H1 (cell line): ENCODE measurements at regions not wholly inside any gene's neighbourhood (a gene's known extent, or its start where the extent isn't known, plus 50 kb on each side); places are given as distances from the start of the nearest gene placed in this dataset.

Experiments
- CTCF ChIA-PET: fragments of 300-600 bp; sonication (Branson Sonifier 250); formaldehyde crosslinking; loops from one replicate; lab custom pipeline; 2021; ENCODE audit not compliant: partially characterized antibody; lab: Charles Lee
- POLR2A ChIA-PET: fragments of 300-600 bp; sonication (Branson Sonifier 250); formaldehyde crosslinking; loops from one replicate; lab custom pipeline; 2021; ENCODE audit warnings: inconsistent platforms; ENCODE audit not compliant: partially characterized antibody; lab: Charles Lee
- DNase-seq, 2 experiments: peaks; one replicate each; pipeline versions ENCODE4 v3.0.0 to v3.0.0-alpha.2; 2010 to 2022; ENCODE audit warnings: low spot score in 2 of 2, low read depth in 1 of 2, mixed read lengths in 1 of 2
- FAIRE-seq: peaks from 2 replicates; lab custom pipeline; 2011; peaks lifted over from hg19 to GRCh38; lab: Jason Lieb, UNC
- H2AFZ ChIP-seq: 2 replicates; pipeline ENCODE4 v1.8.1; 2012; ENCODE audit warnings: low read length, inconsistent platforms
- H2AK5ac ChIP-seq: 2 replicates; pipeline ENCODE4 v1.6.1; 2013; ENCODE audit warnings: low read depth, low read length
- H2BK120ac ChIP-seq: replicated peaks from 2 replicates; pipeline ENCODE3; 2013; ENCODE audit warnings: low read depth, low read length, inconsistent platforms
- H2BK12ac ChIP-seq: 2 replicates; pipeline ENCODE4 v1.6.1; 2013; ENCODE audit warnings: low read depth, low read length
- H2BK15ac ChIP-seq: 2 replicates; pipeline ENCODE4 v1.6.1; 2013; ENCODE audit warnings: low read length
- H2BK20ac ChIP-seq: 2 replicates; pipeline ENCODE4 v1.6.1; 2013; ENCODE audit warnings: low read length
- H2BK5ac ChIP-seq: 2 replicates; pipeline ENCODE4 v1.6.1; 2013; ENCODE audit warnings: low read depth, low read length
- H3K14ac ChIP-seq: 2 replicates; pipeline ENCODE4 v1.6.1; 2013; ENCODE audit warnings: inconsistent platforms; ENCODE audit not compliant: insufficient read length
- H3K18ac ChIP-seq: 2 replicates; pipeline ENCODE4 v1.6.1; 2013; ENCODE audit warnings: low read length; ENCODE audit errors: extremely low read depth
- H3K23ac ChIP-seq: 2 replicates; pipeline ENCODE4 v1.6.1; 2013; ENCODE audit warnings: inconsistent platforms; ENCODE audit not compliant: insufficient read length
- H3K23me2 ChIP-seq: 2 replicates; pipeline ENCODE4 v1.6.1; 2013; ENCODE audit warnings: low read depth, low read length
- H3K27ac ChIP-seq: 2 replicates; pipeline ENCODE4 v1.6.1; 2011; ENCODE audit warnings: low read depth, low read length, inconsistent platforms
- H3K27me3 ChIP-seq, 4 experiments: replicated peaks in 1 of 4; 1 replicate in 1 of 4; 2 replicates in 3 of 4; pipeline versions ENCODE4 v1.6.1 to v1.8.1; 2011 to 2013; ENCODE audit warnings: low read length in 3 of 4, mild to moderate bottlenecking in 3 of 4, inconsistent platforms in 2 of 4, mixed read lengths in 2 of 4, moderate library complexity in 1 of 4; ENCODE audit not compliant: control insufficient read depth in 3 of 4, insufficient read depth in 3 of 4; ENCODE audit errors: extremely low read depth in 1 of 4
- H3K36me3 ChIP-seq, 4 experiments: 2 replicates each; pipeline versions ENCODE4 v1.6.1 to v1.8.1; 2011 to 2013; ENCODE audit warnings: mild to moderate bottlenecking in 4 of 4, low read length in 3 of 4, moderate library complexity in 2 of 4, control low read depth in 1 of 4, inconsistent platforms in 1 of 4; ENCODE audit not compliant: insufficient read depth in 4 of 4, control insufficient read depth in 2 of 4
- H3K4ac ChIP-seq: replicated peaks from 2 replicates; pipeline ENCODE3; 2013; ENCODE audit warnings: low read length, low read depth, mixed read lengths, inconsistent platforms; ENCODE audit not compliant: insufficient read length
- H3K4me1 ChIP-seq, 4 experiments: replicated peaks in 1 of 4; 1 replicate in 1 of 4; 2 replicates in 3 of 4; pipeline versions ENCODE4 v1.6.1 to v1.8.1; 2011 to 2013; ENCODE audit warnings: low read length in 3 of 4, inconsistent platforms in 2 of 4, mixed read lengths in 1 of 4; ENCODE audit not compliant: insufficient read depth in 4 of 4, control insufficient read depth in 3 of 4
- H3K4me2 ChIP-seq, 2 experiments: 2 replicates each; pipeline versions ENCODE4 v1.6.1 to v1.8.1; 2011 to 2013; ENCODE audit warnings: low read depth in 2 of 2, low read length in 2 of 2, control low read depth in 1 of 2, inconsistent platforms in 1 of 2, mild to moderate bottlenecking in 1 of 2; ENCODE audit not compliant: insufficient read depth in 1 of 2
- H3K4me3 ChIP-seq, 4 experiments: fragments of 200-600, 300-600 bp in 1 of 4; sonication (generic), shearing (Covaris generic), sonication (Bioruptor Twin) in 1 of 4; 2 replicates each; pipeline versions ENCODE4 v1.5.1 to v1.8.1; 2011 to 2016; ENCODE audit warnings: low read length in 4 of 4, low read depth in 3 of 4, control low read depth in 2 of 4, inconsistent platforms in 2 of 4, mild to moderate bottlenecking in 2 of 4, mixed read lengths in 1 of 4, moderate library complexity in 1 of 4; ENCODE audit not compliant: insufficient read depth in 2 of 4; ENCODE audit errors: extremely low read depth in 1 of 4
- H3K56ac ChIP-seq: replicated peaks from 2 replicates; pipeline ENCODE3; 2013; ENCODE audit warnings: low read depth, mild to moderate bottlenecking, mixed read lengths, low read length, inconsistent platforms; ENCODE audit not compliant: insufficient read length
- H3K79me1 ChIP-seq: 2 replicates; pipeline ENCODE4 v1.6.1; 2013; ENCODE audit warnings: low read depth, low read length, control low read depth
- H3K79me2 ChIP-seq, 2 experiments: 2 replicates each; pipeline versions ENCODE4 v1.6.1 to v1.8.1; 2012 to 2013; ENCODE audit warnings: low read length in 2 of 2, mild to moderate bottlenecking in 2 of 2, inconsistent platforms in 1 of 2; ENCODE audit not compliant: insufficient read depth in 2 of 2, control insufficient read depth in 1 of 2
- H3K9ac ChIP-seq, 4 experiments: replicated peaks in 1 of 4; 1 replicate in 1 of 4; 2 replicates in 3 of 4; pipeline versions ENCODE4 v1.6.1 to v1.8.1; 2011 to 2013; ENCODE audit warnings: low read depth in 3 of 4, low read length in 3 of 4, control low read depth in 2 of 4, mild to moderate bottlenecking in 2 of 4, moderate library complexity in 2 of 4, inconsistent platforms in 1 of 4; ENCODE audit errors: extremely low read depth in 1 of 4
- H3K9me3 ChIP-seq, 2 experiments: 2 replicates each; pipeline versions ENCODE4 v1.6.1 to v1.8.1; 2012 to 2013; ENCODE audit warnings: mild to moderate bottlenecking in 2 of 2, moderate library complexity in 2 of 2, control low read depth in 1 of 2, inconsistent platforms in 1 of 2, low read depth in 1 of 2, low read length in 1 of 2, mixed read lengths in 1 of 2; ENCODE audit not compliant: insufficient read depth in 2 of 2
- H4K20me1 ChIP-seq, 2 experiments: replicated peaks in 1 of 2; 2 replicates each; pipeline versions ENCODE3 to v1.8.1; 2011 to 2013; ENCODE audit warnings: inconsistent platforms in 2 of 2, low read length in 2 of 2, mild to moderate bottlenecking in 1 of 2; ENCODE audit not compliant: insufficient read depth in 2 of 2, control insufficient read depth in 1 of 2
- H4K5ac ChIP-seq: 2 replicates; pipeline ENCODE4 v1.6.1; 2013; ENCODE audit warnings: low read length, low read depth, mixed read lengths, inconsistent platforms; ENCODE audit not compliant: insufficient read length
- H4K8ac ChIP-seq: 2 replicates; pipeline ENCODE4 v1.8.0; 2013; ENCODE audit warnings: mild to moderate bottlenecking, moderate library complexity, low read length, inconsistent platforms; ENCODE audit not compliant: insufficient read depth; ENCODE audit errors: extremely low read depth
- H4K91ac ChIP-seq: replicated peaks from 2 replicates; pipeline ENCODE3; 2013; ENCODE audit warnings: low read length, mixed read lengths, inconsistent platforms; ENCODE audit not compliant: insufficient read length
- CTBP2 ChIP-seq: IDR thresholded peaks from 2 replicates; pipeline ENCODE4 v1.7.0; 2011; ENCODE audit warnings: borderline replicate concordance, mild to moderate bottlenecking, moderate library complexity, mixed read lengths, low read length; ENCODE audit not compliant: insufficient read depth, insufficient read length
- RXRA ChIP-seq: IDR thresholded peaks from 2 replicates; pipeline ENCODE4 v1.6.1; 2011; ENCODE audit warnings: low read depth, mild to moderate bottlenecking, low read length, moderate library complexity; ENCODE audit not compliant: insufficient read depth
- SP4 ChIP-seq: IDR thresholded peaks from 2 replicates; pipeline ENCODE4 v1.6.1; 2012; ENCODE audit warnings: low read length, inconsistent platforms
- WGBS, 2 experiments: shearing (Covaris generic) in 1 of 2; methylation state at CpG; one replicate each; pipeline versions ENCODE4 v1.1.6 to v1.1.7; 2013 to 2015; ENCODE audit warnings: low lambda C conversion rate in 2 of 2, mixed read lengths in 2 of 2, inconsistent platforms in 1 of 2, low coverage in 1 of 2, missing lambda C conversion rate in 1 of 2; ENCODE audit not compliant: insufficient replicate concordance in 2 of 2, insufficient coverage in 1 of 2, insufficient read length in 1 of 2; ENCODE audit errors: extremely low coverage in 1 of 2, missing lambda C conversion rate in 1 of 2; 5-methylcytosine and 5-hydroxymethylcytosine counted together

GRCh38 chr10:124250506-124250905, 157.1 kb upstream of the CHST15 start:
- Histone ChIP-seq H4K8ac (no peak overlapping the region), H3K4me1 (no peaks in the 10 kb centered on the region), H2BK15ac (no peak overlapping the region), H3K4me2 (no peak overlapping the region), H3K56ac (no peak overlapping the region), H3K4ac (no peak overlapping the region), H3K18ac (no peak overlapping the region), H4K5ac (no peak overlapping the region), H2BK12ac (no peak overlapping the region), H2AK5ac (no peak overlapping the region), H3K9me3 (no peaks in the 10 kb centered on the region), H3K27me3 (no peaks in the 10 kb centered on the region; a peak in 2 of 7 replicates), H3K23ac (no peak overlapping the region), H4K20me1 (no peaks in the 10 kb centered on the region), H2BK20ac (no peak overlapping the region), H2AFZ (no peak overlapping the region), H3K9ac (no peak overlapping the region), H3K79me1 (no peaks in the 10 kb centered on the region), H3K4me3 (no peak overlapping the region), H3K79me2 (no peaks in the 10 kb centered on the region), H2BK120ac (no peak overlapping the region), H4K91ac (no peak overlapping the region), H3K27ac (no peak overlapping the region), H3K23me2 (no peaks in the 10 kb centered on the region), H3K36me3 (no peaks in the 10 kb centered on the region), H3K14ac (no peak overlapping the region), H2BK5ac (no peak overlapping the region)
- no peak for TF ChIP-seq SP4
- TF ChIP-seq CTBP2: no peak
- TF ChIP-seq RXRA: no peak
- DNase-seq (no peak), FAIRE-seq (no peak)
- WGBS, 2 experiments: 93% methylated on average over 6 of the region's 6 CpGs; no CpG with 5 or more reads in 1 of the 2 experiments
- POLR2A ChIA-PET: no interaction called here
- CTCF ChIA-PET: interaction anchor here (0.8 to 3.1 kb wide), 18 partner anchors 9 to 256 kb away, joined by 3 to 29 read pairs (median 4); no protein-coding TSS in a partner anchor
